ENCODE measurements at regions not wholly inside any gene's neighbourhood (a gene's known extent, or its start where the extent isn't known, plus 50 kb on each side); places are given as distances from the start of the nearest gene placed in this dataset.

DNA sequence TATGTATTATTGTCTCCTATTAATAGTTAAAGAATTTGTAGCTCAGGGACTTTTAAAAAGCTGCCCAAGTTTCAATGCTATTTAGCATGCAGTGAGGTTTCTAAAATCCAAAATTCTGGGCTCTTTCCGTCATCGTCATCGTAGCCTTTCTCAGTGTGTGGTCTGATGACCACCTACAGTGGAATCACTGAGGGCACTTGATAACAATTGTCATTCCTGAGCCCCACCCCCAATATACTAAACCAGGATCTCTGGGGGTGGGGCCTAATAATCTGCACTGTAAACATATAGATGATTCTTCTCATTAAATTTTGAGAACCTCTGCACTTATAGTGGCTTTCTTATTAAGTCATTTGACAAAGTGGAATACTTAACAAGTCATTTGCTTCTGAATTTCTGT lies 674.8 kb downstream of the PLPP3 start:
- H3K36me3 ChIP-seq (replicated peaks in 1 of 2; ENCODE audit: control insufficient read depth in 1 of 2, insufficient read depth in 2 of 2, low read length in 2 of 2) = no peaks in the 10 kb centered on the region
- H3K27me3 ChIP-seq (ENCODE audit: control insufficient read depth in 1 of 2, insufficient read depth in 2 of 2, low read length in 2 of 2) = no peaks in the 10 kb centered on the region; a peak in 1 of 5 replicates
- H3K4me3 ChIP-seq (replicated peaks in 1 of 3; ENCODE audit: insufficient read depth in 1 of 3, low read depth in 2 of 3, low read length in 3 of 3) = no peak overlapping the region
- no peak for DNase-seq (ENCODE audit: low spot score)
- intact Hi-C loops (cut with micrococcal nuclease; ENCODE audit: unreplicated experiment) = no loop called here
- no peak overlapping the region for H3K4me2 ChIP-seq (ENCODE audit: low read depth, low read length)
- FAIRE-seq = no peak
- in situ Hi-C loops (cut with HindIII; ENCODE audit: extremely low pct_ligation_motif_present, low pct_unique_long_range_greater_than_20kb) = no loop called here
- CTCF ChIA-PET (ENCODE audit: low intra/inter-chr PET ratio, low total read pairs) = no interaction called here
- no peaks in the 10 kb centered on the region for H3K79me2 ChIP-seq (ENCODE audit: insufficient read depth, low read length)
- H3K9me3 ChIP-seq (ENCODE audit: low read length) = no peaks in the 10 kb centered on the region
- TF ChIP-seq, protein P1, sequence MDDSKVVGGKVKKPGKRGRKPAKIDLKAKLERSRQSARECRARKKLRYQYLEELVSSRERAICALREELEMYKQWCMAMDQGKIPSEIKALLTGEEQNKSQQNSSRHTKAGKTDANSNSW (CRISPR knock-in tag; IDR thresholded peaks at IDR 0.05; ENCODE audit: borderline replicate concordance) = no peak
- TF ChIP-seq, protein P2, sequence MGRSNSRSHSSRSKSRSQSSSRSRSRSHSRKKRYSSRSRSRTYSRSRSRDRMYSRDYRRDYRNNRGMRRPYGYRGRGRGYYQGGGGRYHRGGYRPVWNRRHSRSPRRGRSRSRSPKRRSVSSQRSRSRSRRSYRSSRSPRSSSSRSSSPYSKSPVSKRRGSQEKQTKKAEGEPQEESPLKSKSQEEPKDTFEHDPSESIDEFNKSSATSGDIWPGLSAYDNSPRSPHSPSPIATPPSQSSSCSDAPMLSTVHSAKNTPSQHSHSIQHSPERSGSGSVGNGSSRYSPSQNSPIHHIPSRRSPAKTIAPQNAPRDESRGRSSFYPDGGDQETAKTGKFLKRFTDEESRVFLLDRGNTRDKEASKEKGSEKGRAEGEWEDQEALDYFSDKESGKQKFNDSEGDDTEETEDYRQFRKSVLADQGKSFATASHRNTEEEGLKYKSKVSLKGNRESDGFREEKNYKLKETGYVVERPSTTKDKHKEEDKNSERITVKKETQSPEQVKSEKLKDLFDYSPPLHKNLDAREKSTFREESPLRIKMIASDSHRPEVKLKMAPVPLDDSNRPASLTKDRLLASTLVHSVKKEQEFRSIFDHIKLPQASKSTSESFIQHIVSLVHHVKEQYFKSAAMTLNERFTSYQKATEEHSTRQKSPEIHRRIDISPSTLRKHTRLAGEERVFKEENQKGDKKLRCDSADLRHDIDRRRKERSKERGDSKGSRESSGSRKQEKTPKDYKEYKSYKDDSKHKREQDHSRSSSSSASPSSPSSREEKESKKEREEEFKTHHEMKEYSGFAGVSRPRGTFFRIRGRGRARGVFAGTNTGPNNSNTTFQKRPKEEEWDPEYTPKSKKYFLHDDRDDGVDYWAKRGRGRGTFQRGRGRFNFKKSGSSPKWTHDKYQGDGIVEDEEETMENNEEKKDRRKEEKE (IDR thresholded peaks at IDR 0.05) = no peak
- no peak for TF ChIP-seq PAF1 (CRISPR knock-in tag; IDR thresholded peaks at IDR 0.05)
- TF ChIP-seq SUZ12 (IDR thresholded peaks at IDR 0.05; ENCODE audit: low read depth, low read length) = no peak
- no peak for TF ChIP-seq CBFB (CRISPR knock-in tag; IDR thresholded peaks at IDR 0.05)
- TF ChIP-seq KLF11 (CRISPR knock-in tag; IDR thresholded peaks at IDR 0.05) = no peak
- no peak for TF ChIP-seq CENPX (CRISPR knock-in tag; IDR thresholded peaks at IDR 0.05)
- no peak for TF ChIP-seq ZIK1 (CRISPR knock-in tag; IDR thresholded peaks at IDR 0.05; ENCODE audit: borderline replicate concordance, low read depth)
- no peak for TF ChIP-seq ZBTB1 (CRISPR knock-in tag; IDR thresholded peaks at IDR 0.05; ENCODE audit: borderline replicate concordance)
- no peak for TF ChIP-seq KDM6A (CRISPR knock-in tag; IDR thresholded peaks at IDR 0.05; ENCODE audit: low read depth)
- no peak for TF ChIP-seq FOXA3 (CRISPR knock-in tag; IDR thresholded peaks at IDR 0.05)
- TF ChIP-seq PHF8 (CRISPR knock-in tag; IDR thresholded peaks at IDR 0.05) = no peak
- TF ChIP-seq YEATS2 (CRISPR knock-in tag; IDR thresholded peaks at IDR 0.05; ENCODE audit: borderline replicate concordance) = no peak
- TF ChIP-seq, protein P3, sequence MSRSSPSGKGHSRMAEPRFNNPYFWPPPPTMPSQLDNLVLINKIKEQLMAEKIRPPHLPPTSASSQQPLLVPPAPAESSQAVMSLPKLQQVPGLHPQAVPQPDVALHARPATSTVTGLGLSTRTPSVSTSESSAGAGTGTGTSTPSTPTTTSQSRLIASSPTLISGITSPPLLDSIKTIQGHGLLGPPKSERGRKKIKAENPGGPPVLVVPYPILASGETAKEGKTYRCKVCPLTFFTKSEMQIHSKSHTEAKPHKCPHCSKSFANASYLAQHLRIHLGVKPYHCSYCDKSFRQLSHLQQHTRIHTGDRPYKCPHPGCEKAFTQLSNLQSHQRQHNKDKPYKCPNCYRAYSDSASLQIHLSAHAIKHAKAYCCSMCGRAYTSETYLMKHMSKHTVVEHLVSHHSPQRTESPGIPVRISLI (CRISPR knock-in tag; IDR thresholded peaks at IDR 0.05; ENCODE audit: borderline replicate concordance) = no peak
- TF ChIP-seq NFE2L2 (IDR thresholded peaks at IDR 0.05; ENCODE audit: low read length) = no peak
- POLR2A ChIA-PET = no interaction called here
- no peak overlapping the region for H2AFZ ChIP-seq (ENCODE audit: low read length)
- H3K4me1 ChIP-seq (ENCODE audit: insufficient read depth, low read length) = no peaks in the 10 kb centered on the region
- BruUV-seq (replicated peaks) = no TSS peak
- no peaks in the 10 kb centered on the region for H4K20me1 ChIP-seq (ENCODE audit: insufficient read depth, low read length)
- H3K9ac ChIP-seq (ENCODE audit: insufficient read depth, low read depth, low read length) = no peak overlapping the region
- WGBS (ENCODE audit: low lambda C conversion rate) = 45% methylated on average over 3 of the region's 3 CpGs
- no peak overlapping the region for H3K27ac ChIP-seq (ENCODE audit: extremely low read length, insufficient read depth, low read length)
- ATAC-seq = no peak
